ENCODE measurements at regions not wholly inside any gene's neighbourhood (a gene's known extent, or its start where the extent isn't known, plus 50 kb on each side); places are given as distances from the start of the nearest gene placed in this dataset.

DNA sequence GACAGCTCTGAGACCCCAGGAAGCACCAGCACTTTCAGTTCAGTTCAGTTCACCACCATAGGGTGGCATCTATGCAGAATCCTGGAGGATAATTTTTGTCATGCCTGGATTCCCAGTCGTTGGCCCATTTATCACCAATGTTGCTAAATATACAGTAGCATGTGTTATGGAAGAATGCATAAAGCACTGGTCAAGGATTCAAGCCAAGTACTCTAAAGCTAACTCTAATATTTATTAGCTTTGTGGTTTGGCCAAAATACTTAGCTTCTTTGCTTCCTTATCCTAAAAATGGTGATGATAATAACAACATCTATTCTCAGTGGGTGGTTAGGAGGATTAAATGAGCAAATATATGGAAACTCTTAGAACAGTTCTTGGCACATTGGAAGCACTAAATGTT, 294.7 kb upstream of the ZC3H12C start:
- Mint-ChIP-seq H3K9me3 (ENCODE audit: insufficient read depth) (no peaks in the 10 kb centered on the region), H3K27ac (no peak overlapping the region), H3K27me3 (ENCODE audit: low read depth) (no peaks in the 10 kb centered on the region), H3K4me1 (ENCODE audit: low read depth) (no peaks in the 10 kb centered on the region), H3K4me3 (no peak overlapping the region), H3K36me3 (ENCODE audit: low read depth) (no peaks in the 10 kb centered on the region)
- CTCF ChIA-PET = no interaction called here
- ATAC-seq (no peak), DNase-seq (no peak)
- POLR2A ChIA-PET = no interaction called here

DNA sequence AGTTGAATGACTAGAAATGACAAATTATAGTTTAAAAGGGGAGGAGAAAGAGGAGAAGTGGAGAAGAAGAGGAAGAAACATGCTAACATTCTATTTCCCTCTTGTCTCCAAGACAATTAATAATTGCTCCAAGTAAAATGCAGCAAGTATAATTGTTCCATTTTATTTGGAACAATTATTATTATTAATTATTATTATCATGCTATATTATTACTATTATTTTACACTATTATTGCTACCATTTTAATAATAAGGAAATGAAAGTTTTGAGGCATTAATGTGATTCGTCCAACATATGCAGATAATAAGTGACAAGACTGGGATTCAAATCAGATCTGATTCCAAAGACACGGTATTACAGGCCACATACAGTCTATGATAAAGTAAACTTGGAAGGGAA, 293.6 kb upstream of the ZC3H12C start:
- Mint-ChIP-seq H3K4me3 (no peak overlapping the region), H3K9me3 (ENCODE audit: insufficient read depth) (no peaks in the 10 kb centered on the region), H3K36me3 (ENCODE audit: low read depth) (no peaks in the 10 kb centered on the region), H3K27me3 (ENCODE audit: low read depth) (no peaks in the 10 kb centered on the region), H3K27ac (no peak overlapping the region), H3K4me1 (ENCODE audit: low read depth) (no peaks in the 10 kb centered on the region)
- DNase-seq (no peak), ATAC-seq (no peak)
- ChIA-PET POLR2A (no interaction called here), CTCF (no interaction called here)

GRCh38 chr11:109804911-109805310, 288.3 kb upstream of the ZC3H12C start:
- no peaks in the 10 kb centered on the region for H3K9me3 Mint-ChIP-seq (ENCODE audit: insufficient read depth)
- no peak for DNase-seq
- H3K4me1 Mint-ChIP-seq (ENCODE audit: low read depth) = no peaks in the 10 kb centered on the region
- H3K27ac Mint-ChIP-seq = no peak overlapping the region
- ChIA-PET POLR2A (no interaction called here), CTCF (no interaction called here)
- no peaks in the 10 kb centered on the region for H3K36me3 Mint-ChIP-seq (ENCODE audit: low read depth)
- no peak for ATAC-seq
- no peaks in the 10 kb centered on the region for H3K27me3 Mint-ChIP-seq (ENCODE audit: low read depth)
- no peak overlapping the region for H3K4me3 Mint-ChIP-seq

DNA sequence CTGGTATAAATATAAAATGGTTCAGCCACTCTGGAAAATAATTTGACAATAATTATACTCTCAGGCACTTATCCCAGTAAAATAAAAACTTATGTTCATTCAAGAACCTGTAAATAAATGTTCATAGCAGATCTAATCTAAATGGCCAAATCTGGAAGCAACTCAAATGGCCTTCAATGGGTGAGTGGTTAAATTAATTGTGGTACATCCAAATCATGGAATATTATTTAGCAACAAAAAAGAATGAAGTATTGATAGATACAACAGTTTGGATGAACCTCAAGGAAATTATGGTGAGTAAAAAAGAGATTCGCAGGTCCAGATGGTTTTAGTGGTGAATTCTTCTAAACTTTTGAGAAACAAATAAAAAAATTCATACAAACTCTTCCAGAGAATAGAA, 287.0 kb upstream of the ZC3H12C start:
- DNase-seq (no peak), ATAC-seq (no peak)
- Mint-ChIP-seq H3K27ac (no peak overlapping the region), H3K9me3 (ENCODE audit: insufficient read depth) (no peaks in the 10 kb centered on the region), H3K4me1 (ENCODE audit: low read depth) (no peaks in the 10 kb centered on the region), H3K36me3 (ENCODE audit: low read depth) (no peaks in the 10 kb centered on the region), H3K4me3 (no peak overlapping the region), H3K27me3 (ENCODE audit: low read depth) (no peaks in the 10 kb centered on the region)
- ChIA-PET POLR2A (no interaction called here), CTCF (no interaction called here)

- Mint-ChIP-seq H3K4me3 (no peak overlapping the region), H3K9me3 (ENCODE audit: insufficient read depth) (no peaks in the 10 kb centered on the region), H3K36me3 (ENCODE audit: low read depth) (no peaks in the 10 kb centered on the region), H3K27me3 (ENCODE audit: low read depth) (no peaks in the 10 kb centered on the region), H3K27ac (no peak overlapping the region), H3K4me1 (ENCODE audit: low read depth) (no peaks in the 10 kb centered on the region)
- DNase-seq (no peak), ATAC-seq (no peak)
- POLR2A ChIA-PET = no interaction called here
- CTCF ChIA-PET = no interaction called here
These were observed 284.6 kb upstream of the ZC3H12C start for GRCh38 chr11:109808569-109808968.

GRCh38 chr11:109814824-109815223, 278.4 kb upstream of the ZC3H12C start:
- H3K4me1 Mint-ChIP-seq (ENCODE audit: low read depth) = no peaks in the 10 kb centered on the region
- no peak overlapping the region for H3K27ac Mint-ChIP-seq
- ChIA-PET CTCF (no interaction called here), POLR2A (no interaction called here)
- no peak overlapping the region for H3K4me3 Mint-ChIP-seq
- no peaks in the 10 kb centered on the region for H3K9me3 Mint-ChIP-seq (ENCODE audit: insufficient read depth)
- H3K36me3 Mint-ChIP-seq (ENCODE audit: low read depth) = no peaks in the 10 kb centered on the region
- no peaks in the 10 kb centered on the region for H3K27me3 Mint-ChIP-seq (ENCODE audit: low read depth)
- ATAC-seq = no peak
- DNase-seq = no peak

GRCh38 chr11:109815500-109816150, 277.6 kb upstream of the ZC3H12C start:
- no peaks in the 10 kb centered on the region for H3K9me3 Mint-ChIP-seq (ENCODE audit: insufficient read depth)
- no peak for DNase-seq
- ATAC-seq = no peak
- no peak overlapping the region for H3K27ac Mint-ChIP-seq
- no peak overlapping the region for H3K4me3 Mint-ChIP-seq
- H3K36me3 Mint-ChIP-seq (ENCODE audit: low read depth) = no peaks in the 10 kb centered on the region
- H3K27me3 Mint-ChIP-seq (ENCODE audit: low read depth) = no peaks in the 10 kb centered on the region
- no peaks in the 10 kb centered on the region for H3K4me1 Mint-ChIP-seq (ENCODE audit: low read depth)
- ChIA-PET CTCF (no interaction called here), POLR2A (no interaction called here)

DNA sequence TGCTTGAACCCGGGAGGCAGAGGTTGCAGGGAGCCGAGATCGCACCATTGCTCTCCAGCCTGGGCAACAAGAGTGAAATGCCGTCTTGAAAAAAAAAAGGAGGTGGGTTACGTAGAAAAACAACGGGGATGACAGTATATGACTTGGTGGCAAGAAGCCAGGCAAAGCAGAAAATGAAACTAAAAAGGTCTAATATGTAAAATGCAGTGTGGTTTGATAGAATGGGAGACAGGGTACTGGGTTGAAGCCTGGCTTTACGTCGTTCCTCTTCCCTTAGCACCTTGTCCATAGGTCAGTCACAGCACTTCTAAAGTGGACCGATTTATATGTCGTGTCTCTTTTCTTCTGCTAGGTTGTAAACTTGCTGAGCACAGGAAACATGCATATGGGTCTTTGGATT, 274.9 kb upstream of the ZC3H12C start:
- Mint-ChIP-seq H3K4me1 (ENCODE audit: low read depth) (no peaks in the 10 kb centered on the region), H3K4me3 (peak overlapping the region; percentile 1)
- no peak for ATAC-seq

DNA sequence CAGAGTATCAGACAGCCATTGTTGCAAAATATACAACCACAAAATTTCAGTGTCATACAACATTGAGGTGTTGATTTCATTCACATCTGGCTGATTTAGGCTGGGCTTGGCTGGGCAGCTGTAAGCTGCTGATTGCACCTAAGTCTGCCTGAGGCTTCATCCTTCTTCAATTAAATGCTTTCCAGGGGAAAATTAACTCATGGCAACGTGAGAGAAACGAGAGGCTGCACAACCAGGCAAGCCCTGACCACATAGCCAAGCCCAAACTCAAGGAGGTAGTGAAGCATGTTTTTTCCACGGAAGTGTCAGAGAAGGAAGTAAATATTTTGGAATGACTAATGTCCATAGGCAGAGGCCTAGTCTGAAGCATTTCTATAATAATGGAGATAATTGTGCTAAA, 273.8 kb upstream of the ZC3H12C start:
- Mint-ChIP-seq H3K27me3 (ENCODE audit: low read depth) (no peaks in the 10 kb centered on the region), H3K27ac (no peak overlapping the region), H3K4me3 (no peak overlapping the region), H3K9me3 (ENCODE audit: insufficient read depth) (no peaks in the 10 kb centered on the region), H3K4me1 (ENCODE audit: low read depth) (no peaks in the 10 kb centered on the region), H3K36me3 (ENCODE audit: low read depth) (no peaks in the 10 kb centered on the region)
- ATAC-seq (no peak), DNase-seq (no peak)
- CTCF ChIA-PET = no interaction called here
- POLR2A ChIA-PET = no interaction called here

More for the DNA sequence above, 274.9 kb upstream of the ZC3H12C start:
- no peaks in the 10 kb centered on the region for H3K27me3 Mint-ChIP-seq (ENCODE audit: low read depth)
- DNase-seq = no peak
- no peaks in the 10 kb centered on the region for H3K36me3 Mint-ChIP-seq (ENCODE audit: low read depth)
- POLR2A ChIA-PET = no interaction called here
- CTCF ChIA-PET = no interaction called here
- no peak overlapping the region for H3K27ac Mint-ChIP-seq
- no peaks in the 10 kb centered on the region for H3K9me3 Mint-ChIP-seq (ENCODE audit: insufficient read depth)

- H3K27me3 Mint-ChIP-seq (ENCODE audit: low read depth) = no peaks in the 10 kb centered on the region
- ChIA-PET POLR2A (no interaction called here), CTCF (no interaction called here)
- H3K4me3 Mint-ChIP-seq = no peak overlapping the region
- DNase-seq = no peak
- no peaks in the 10 kb centered on the region for H3K4me1 Mint-ChIP-seq (ENCODE audit: low read depth)
- no peak overlapping the region for H3K27ac Mint-ChIP-seq
- no peak for ATAC-seq
- H3K36me3 Mint-ChIP-seq (ENCODE audit: low read depth) = no peaks in the 10 kb centered on the region
- no peaks in the 10 kb centered on the region for H3K9me3 Mint-ChIP-seq (ENCODE audit: insufficient read depth)
These were observed 271.7 kb upstream of the ZC3H12C start for GRCh38 chr11:109821511-109821910.

DNA sequence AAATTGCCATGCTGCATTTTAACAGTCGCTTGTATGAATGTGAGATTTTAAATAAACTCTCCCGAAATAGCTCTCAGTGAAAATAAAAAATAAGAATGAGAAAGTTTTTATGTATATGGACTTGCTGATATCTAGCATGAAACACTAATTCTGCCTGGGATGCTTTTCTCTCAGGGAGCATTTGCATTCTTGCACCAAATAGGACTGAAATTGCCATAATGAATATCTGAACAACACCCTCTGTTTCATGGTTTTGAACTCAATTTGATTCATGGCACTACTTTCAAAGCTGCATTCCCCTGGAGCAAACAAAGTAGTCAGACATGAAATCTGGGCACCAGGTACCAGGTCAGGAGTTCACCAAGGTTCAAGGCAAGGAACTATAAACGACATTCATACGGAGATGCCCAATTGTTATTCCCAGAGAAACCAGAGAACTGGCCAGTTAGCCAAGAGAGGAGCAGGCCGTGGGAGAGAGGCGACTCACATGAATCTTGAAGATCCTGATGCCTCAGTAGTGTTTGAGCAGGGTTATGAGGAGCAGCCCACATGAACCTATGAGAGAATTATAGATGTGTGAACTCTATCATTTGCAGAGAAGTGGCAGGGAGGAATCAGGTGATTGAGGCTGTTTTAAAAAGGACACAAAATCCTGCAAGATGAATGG, 270.6 kb upstream of the ZC3H12C start:
- no peaks in the 10 kb centered on the region for H3K36me3 Mint-ChIP-seq (ENCODE audit: low read depth)
- no peak overlapping the region for H3K27ac Mint-ChIP-seq
- ChIA-PET CTCF (no interaction called here), POLR2A (interaction anchor here (0.6 kb wide), 1 partner anchor 900 kb away, joined by 3 read pairs; no protein-coding TSS in a partner anchor)
- no peaks in the 10 kb centered on the region for H3K4me1 Mint-ChIP-seq (ENCODE audit: low read depth)
- H3K9me3 Mint-ChIP-seq (ENCODE audit: insufficient read depth) = no peaks in the 10 kb centered on the region
- DNase-seq (no peak), ATAC-seq (no peak)
- no peak overlapping the region for H3K4me3 Mint-ChIP-seq
- H3K27me3 Mint-ChIP-seq (ENCODE audit: low read depth) = no peaks in the 10 kb centered on the region

DNA sequence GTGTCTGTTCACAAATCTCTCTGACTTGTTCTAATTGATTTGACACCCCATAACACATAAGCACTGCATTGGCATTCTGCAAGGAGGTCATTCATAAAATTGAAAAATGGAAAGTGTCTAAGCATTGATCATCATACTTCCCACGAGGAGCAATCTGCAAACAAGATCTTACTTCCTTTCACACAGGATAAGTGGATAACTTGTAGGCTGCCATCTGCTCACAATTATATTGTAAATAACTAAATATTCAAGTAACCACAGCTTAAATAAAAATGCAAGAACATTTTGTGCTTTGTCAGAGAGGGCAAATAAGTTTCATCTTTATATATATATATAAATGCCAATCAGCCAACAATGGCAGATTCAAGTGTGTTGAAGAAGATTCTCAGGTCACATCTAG, 264.8 kb upstream of the ZC3H12C start:
- ATAC-seq = no peak
- Mint-ChIP-seq H3K4me3 (no peak overlapping the region), H3K9me3 (ENCODE audit: insufficient read depth) (no peaks in the 10 kb centered on the region), H3K27ac (no peak overlapping the region), H3K4me1 (ENCODE audit: low read depth) (no peaks in the 10 kb centered on the region), H3K36me3 (ENCODE audit: low read depth) (no peaks in the 10 kb centered on the region), H3K27me3 (ENCODE audit: low read depth) (no peaks in the 10 kb centered on the region)
- no peak for DNase-seq
- ChIA-PET POLR2A (no interaction called here), CTCF (no interaction called here)

- Mint-ChIP-seq H3K27me3 (ENCODE audit: low read depth) (no peaks in the 10 kb centered on the region), H3K4me1 (ENCODE audit: low read depth) (no peaks in the 10 kb centered on the region), H3K27ac (no peak overlapping the region), H3K36me3 (ENCODE audit: low read depth) (no peaks in the 10 kb centered on the region), H3K9me3 (ENCODE audit: insufficient read depth) (no peaks in the 10 kb centered on the region), H3K4me3 (no peak overlapping the region)
- ChIA-PET POLR2A (no interaction called here), CTCF (no interaction called here)
- no peak for ATAC-seq
- DNase-seq = no peak
These were observed 255.2 kb upstream of the ZC3H12C start for GRCh38 chr11:109838026-109838425.

Data from activated CD8-positive, alpha-beta T cell treated with anti-CD3 and anti-CD28 coated beads, Interleukin-2, amount 10 ng/mL, durations not matched to agents 7 days and 5 days (primary cell).